PC-9 (cell line): ENCODE measurements at regions not wholly inside any gene's neighbourhood (a gene's known extent, or its start where the extent isn't known, plus 50 kb on each side); places are given as distances from the start of the nearest gene placed in this dataset.

ENCODE experiments used
- EZH2 ChIP-seq: fragments of 200-600 bp; sonication (generic); IDR thresholded peaks from 2 replicates; pipeline ENCODE4 v1.8.0; 2017; ENCODE audit warnings: antibody characterized with exemption, low read depth
- TF ChIP-seq, protein P1 (sequence below): fragments of 200-600 bp; sonication (generic); conservative IDR thresholded peaks from 2 replicates; pipeline ENCODE4 v1.6.1; 2017; ENCODE audit warnings: mixed run types, antibody characterized with exemption, mild to moderate bottlenecking, moderate library complexity

- TF ChIP-seq, protein P1, sequence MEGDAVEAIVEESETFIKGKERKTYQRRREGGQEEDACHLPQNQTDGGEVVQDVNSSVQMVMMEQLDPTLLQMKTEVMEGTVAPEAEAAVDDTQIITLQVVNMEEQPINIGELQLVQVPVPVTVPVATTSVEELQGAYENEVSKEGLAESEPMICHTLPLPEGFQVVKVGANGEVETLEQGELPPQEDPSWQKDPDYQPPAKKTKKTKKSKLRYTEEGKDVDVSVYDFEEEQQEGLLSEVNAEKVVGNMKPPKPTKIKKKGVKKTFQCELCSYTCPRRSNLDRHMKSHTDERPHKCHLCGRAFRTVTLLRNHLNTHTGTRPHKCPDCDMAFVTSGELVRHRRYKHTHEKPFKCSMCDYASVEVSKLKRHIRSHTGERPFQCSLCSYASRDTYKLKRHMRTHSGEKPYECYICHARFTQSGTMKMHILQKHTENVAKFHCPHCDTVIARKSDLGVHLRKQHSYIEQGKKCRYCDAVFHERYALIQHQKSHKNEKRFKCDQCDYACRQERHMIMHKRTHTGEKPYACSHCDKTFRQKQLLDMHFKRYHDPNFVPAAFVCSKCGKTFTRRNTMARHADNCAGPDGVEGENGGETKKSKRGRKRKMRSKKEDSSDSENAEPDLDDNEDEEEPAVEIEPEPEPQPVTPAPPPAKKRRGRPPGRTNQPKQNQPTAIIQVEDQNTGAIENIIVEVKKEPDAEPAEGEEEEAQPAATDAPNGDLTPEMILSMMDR = no peak
- TF ChIP-seq EZH2 = no peak
Measured at GRCh38 chr5:74464512-74465209, 175.9 kb downstream of the ENC1 start.
